Choroid plexus epithelial cell (primary cell): ENCODE measurements at regions not wholly inside any gene's neighbourhood (a gene's known extent, or its start where the extent isn't known, plus 50 kb on each side); places are given as distances from the start of the nearest gene placed in this dataset.

Experiments used
- DNase-seq: peaks from one replicate; pipeline ENCODE4 v3.0.0-alpha.2; 2010; ENCODE audit warnings: low read depth
- H3K4me3 ChIP-seq: 2 replicates; pipeline ENCODE4 v1.5.1; 2011; ENCODE audit warnings: low read depth, mild to moderate bottlenecking, control low read depth, low read length, moderate library complexity
- TF ChIP-seq, protein P1 (sequence below): conservative IDR thresholded peaks from 2 replicates; pipeline ENCODE4 v1.5.1; 2011; ENCODE audit warnings: low read depth, mild to moderate bottlenecking, control low read depth, inconsistent platforms, low read length, moderate library complexity

DNA sequence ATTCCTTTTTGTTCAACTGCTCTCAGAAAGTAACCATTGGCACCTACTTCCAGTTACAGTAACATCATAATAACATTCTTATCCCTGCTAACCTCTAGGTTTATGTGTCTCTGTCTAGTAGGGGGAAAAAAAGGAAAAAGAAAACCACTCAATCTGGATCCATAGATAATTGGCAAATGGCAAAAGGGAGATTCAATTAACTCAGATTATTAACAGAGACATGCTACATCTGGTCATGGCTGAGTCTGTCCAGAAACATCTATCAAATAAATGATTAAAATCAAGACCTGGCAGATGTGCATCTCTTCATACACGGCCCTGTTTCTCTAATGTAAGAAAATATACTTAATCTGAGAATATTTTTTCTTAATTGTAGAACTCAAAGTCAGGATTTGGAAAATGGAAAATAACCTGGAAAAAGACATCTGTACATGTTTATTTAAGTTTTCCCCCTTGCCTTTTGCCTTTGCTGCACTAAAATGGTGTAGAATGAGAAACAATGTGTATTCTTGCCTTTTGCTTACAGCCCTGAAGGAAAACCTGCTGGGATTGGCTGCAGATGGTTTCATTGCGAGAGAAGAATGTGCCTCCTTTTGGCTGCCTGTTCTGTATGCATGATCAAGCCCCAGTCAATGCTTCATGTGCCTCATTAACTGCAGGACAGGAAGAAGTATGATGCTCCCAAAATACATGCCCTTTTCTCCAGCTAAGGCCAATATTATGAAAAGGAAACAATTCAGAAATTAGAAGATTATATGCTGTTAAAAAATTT is 921.6 kb upstream of the PCDH20 start:
- peak; percentile 2 for DNase-seq
- TF ChIP-seq, protein P1, sequence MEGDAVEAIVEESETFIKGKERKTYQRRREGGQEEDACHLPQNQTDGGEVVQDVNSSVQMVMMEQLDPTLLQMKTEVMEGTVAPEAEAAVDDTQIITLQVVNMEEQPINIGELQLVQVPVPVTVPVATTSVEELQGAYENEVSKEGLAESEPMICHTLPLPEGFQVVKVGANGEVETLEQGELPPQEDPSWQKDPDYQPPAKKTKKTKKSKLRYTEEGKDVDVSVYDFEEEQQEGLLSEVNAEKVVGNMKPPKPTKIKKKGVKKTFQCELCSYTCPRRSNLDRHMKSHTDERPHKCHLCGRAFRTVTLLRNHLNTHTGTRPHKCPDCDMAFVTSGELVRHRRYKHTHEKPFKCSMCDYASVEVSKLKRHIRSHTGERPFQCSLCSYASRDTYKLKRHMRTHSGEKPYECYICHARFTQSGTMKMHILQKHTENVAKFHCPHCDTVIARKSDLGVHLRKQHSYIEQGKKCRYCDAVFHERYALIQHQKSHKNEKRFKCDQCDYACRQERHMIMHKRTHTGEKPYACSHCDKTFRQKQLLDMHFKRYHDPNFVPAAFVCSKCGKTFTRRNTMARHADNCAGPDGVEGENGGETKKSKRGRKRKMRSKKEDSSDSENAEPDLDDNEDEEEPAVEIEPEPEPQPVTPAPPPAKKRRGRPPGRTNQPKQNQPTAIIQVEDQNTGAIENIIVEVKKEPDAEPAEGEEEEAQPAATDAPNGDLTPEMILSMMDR, result no peak
- no peak overlapping the region for H3K4me3 ChIP-seq

DNA sequence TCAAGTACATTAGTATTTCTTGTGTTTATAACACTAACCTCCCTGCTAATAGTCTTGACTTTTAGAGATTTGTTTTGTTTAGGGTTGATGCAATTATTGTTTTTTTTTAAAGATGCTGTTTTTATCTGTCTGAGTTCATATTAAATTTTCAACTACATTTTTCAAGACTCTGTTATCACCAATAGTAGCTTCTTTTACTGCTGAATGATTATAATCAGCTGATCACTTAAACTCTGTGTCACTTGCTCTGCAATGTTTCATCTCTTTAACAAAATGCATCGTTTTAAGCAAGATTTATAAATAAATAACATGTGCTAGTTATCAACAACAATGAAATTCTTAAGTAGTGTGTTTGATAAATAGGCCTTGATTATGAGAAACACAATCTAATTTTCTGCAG is 920.9 kb upstream of the PCDH20 start:
- H3K4me3 ChIP-seq, result no peak overlapping the region
- no peak for DNase-seq
- TF ChIP-seq, protein P1, result no peak

DNA sequence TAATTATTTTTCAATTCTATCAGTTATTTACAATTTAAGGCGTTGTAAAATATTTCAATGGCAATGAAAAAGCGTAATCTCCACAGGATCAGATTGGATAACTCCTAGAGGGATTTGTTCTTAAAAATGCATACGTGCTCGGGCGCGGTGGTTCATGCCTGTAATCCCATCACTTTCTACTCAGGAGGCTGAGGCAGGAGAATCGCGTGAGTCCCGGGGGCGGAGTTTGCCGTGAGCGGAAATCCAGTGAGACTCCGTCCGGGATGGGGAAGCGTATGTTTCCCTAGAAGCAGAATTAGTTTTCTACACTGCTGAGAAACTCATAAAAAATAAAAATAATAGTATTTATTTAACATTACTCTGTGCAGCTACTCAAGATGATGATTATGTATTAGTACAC is 917.8 kb upstream of the PCDH20 start:
- no peak for DNase-seq
- H3K4me3 ChIP-seq, result no peak overlapping the region
- TF ChIP-seq, protein P1, result no peak

DNA sequence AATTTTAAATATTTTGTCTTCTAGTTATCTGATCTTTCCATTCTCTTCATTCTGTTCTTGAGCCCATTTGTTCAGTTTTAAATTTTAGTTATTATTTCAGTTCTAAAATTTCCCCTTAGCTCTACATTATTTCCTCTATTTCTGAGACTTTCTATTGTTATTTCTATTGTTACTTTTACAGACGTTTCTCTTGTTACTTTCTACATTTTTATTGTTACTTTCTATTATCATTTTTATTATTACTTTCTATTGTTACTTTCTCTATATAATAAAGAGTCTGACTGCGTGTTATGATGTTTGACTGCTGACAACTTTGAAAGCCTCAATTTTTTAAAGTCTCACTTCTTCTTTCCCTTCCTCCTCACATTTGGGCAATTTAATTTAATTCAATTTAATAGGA is 915.7 kb upstream of the PCDH20 start:
- TF ChIP-seq, protein P1, result no peak
- DNase-seq, result no peak
- H3K4me3 ChIP-seq, result no peak overlapping the region

DNA sequence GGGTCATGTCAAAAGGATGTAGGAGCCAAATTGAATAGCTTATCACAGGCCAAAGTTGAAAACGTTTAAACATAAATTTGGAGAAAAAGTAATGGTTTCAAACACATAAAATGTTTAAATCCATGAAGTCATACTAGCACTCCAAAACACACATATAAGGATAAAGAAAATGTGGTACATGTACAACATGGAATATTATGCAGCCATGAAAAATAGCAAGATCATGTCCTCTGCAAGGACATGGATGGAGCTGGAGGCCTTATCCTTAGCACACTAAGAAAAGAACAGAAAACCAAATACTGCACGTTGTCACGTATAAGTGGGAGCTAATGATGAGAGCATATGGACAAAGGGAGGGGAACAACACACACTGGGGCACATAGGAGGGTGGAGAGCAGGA is 911.7 kb upstream of the PCDH20 start:
- no peak overlapping the region for H3K4me3 ChIP-seq
- DNase-seq, result no peak
- TF ChIP-seq, protein P1, result no peak

DNA sequence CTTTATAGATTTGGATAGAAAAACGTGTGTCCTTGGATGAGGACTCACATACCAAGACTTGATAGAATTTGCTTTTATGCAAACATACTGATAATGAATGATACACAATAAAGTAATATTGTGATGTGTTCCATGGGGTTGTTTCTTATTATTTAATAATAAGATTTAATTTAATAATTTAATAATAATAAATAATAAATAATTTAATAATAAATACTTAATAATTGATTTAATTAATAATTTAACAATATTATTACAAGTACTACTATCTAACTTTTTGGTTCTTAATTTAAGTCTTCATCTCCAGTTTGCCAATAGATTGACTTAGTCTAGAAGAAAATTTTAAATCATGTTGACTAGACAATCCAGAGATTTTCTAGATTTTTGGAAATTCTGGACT is 909.2 kb upstream of the PCDH20 start:
- DNase-seq, result no peak
- TF ChIP-seq, protein P1, result no peak
- H3K4me3 ChIP-seq, result no peak overlapping the region

DNA sequence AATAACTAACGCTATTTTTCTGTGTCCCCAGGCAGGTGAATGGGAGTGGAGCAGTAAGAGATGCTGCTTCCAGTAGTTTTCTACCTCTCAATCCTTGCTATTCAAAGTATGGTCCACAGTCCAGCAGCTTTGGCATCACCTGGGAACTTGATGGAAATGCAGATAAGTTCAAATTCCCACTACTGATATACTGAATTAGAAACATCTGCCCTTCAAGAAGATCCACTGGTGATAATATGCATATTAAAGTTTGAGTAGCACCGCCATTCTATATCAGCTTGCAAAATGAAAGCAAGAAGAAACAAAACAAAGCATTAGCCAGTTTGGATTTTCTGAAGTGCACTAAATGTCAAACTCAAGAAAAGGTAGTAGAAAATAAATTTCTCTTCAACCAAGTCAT is 906.2 kb upstream of the PCDH20 start:
- H3K4me3 ChIP-seq, result no peak overlapping the region
- TF ChIP-seq, protein P1, result no peak
- DNase-seq, result no peak
